Keratinocyte (primary cell): ENCODE measurements at regions not wholly inside any gene's neighbourhood (a gene's known extent, or its start where the extent isn't known, plus 50 kb on each side); places are given as distances from the start of the nearest gene placed in this dataset.

Experiments used
- DNase-seq: peaks from one replicate; pipeline ENCODE4 v3.0.0-alpha.2; 2011; ENCODE audit warnings: low read depth, missing footprints, low spot score
- FAIRE-seq: peaks from 2 replicates; lab custom pipeline; 2011; peaks lifted over from hg19 to GRCh38; lab: Jason Lieb, UNC
- H2AFZ ChIP-seq: 2 replicates; pipeline ENCODE4 v1.6.0; 2012; ENCODE audit warnings: low read length, control low read depth, inconsistent platforms; ENCODE audit not compliant: control insufficient read depth
- H3K27ac ChIP-seq: 2 replicates; pipeline ENCODE4 v1.5.1; 2011; ENCODE audit warnings: low read length; ENCODE audit not compliant: control insufficient read depth, insufficient read depth
- H3K27me3 ChIP-seq: 3 replicates; pipeline ENCODE4 v1.6.0; 2011; ENCODE audit warnings: low read length; ENCODE audit not compliant: control insufficient read depth, insufficient read depth; ENCODE audit errors: extremely low read depth
- H3K36me3 ChIP-seq, 2 experiments: 2 replicates in 1 of 2; 3 replicates in 1 of 2; pipeline ENCODE4 v1.5.1; 2011; ENCODE audit warnings: low read length in 2 of 2, mild to moderate bottlenecking in 1 of 2; ENCODE audit not compliant: control insufficient read depth in 2 of 2, insufficient read depth in 2 of 2; ENCODE audit errors: extremely low read depth in 1 of 2
- H3K4me1 ChIP-seq: 3 replicates; pipeline ENCODE4 v1.5.1; 2011; ENCODE audit warnings: low read length; ENCODE audit not compliant: control insufficient read depth, insufficient read depth; ENCODE audit errors: extremely low read depth
- H3K4me2 ChIP-seq: 3 replicates; pipeline ENCODE4 v1.6.0; 2011; ENCODE audit warnings: low read depth, low read length; ENCODE audit not compliant: control insufficient read depth, insufficient read depth; ENCODE audit errors: extremely low read depth
- H3K4me3 ChIP-seq, 3 experiments: fragments of 200-600 bp in 1 of 3; sonication (generic) in 1 of 3; 2 replicates in 2 of 3; 3 replicates in 1 of 3; pipeline ENCODE4 v1.5.1; 2011 to 2016; ENCODE audit warnings: low read length in 3 of 3, mild to moderate bottlenecking in 3 of 3, control low read depth in 2 of 3, inconsistent platforms in 1 of 3, low read depth in 1 of 3, mixed read lengths in 1 of 3, mixed run types in 1 of 3, moderate library complexity in 1 of 3; ENCODE audit not compliant: control insufficient read depth in 2 of 3, insufficient read depth in 2 of 3; ENCODE audit errors: extremely low read depth in 1 of 3
- H3K79me2 ChIP-seq: 2 replicates; pipeline ENCODE4 v1.6.0; 2012; ENCODE audit warnings: low read length; ENCODE audit not compliant: control insufficient read depth, insufficient read depth
- H3K9ac ChIP-seq: 3 replicates; pipeline ENCODE4 v1.6.0; 2011; ENCODE audit warnings: low read length; ENCODE audit not compliant: control insufficient read depth, insufficient read depth; ENCODE audit errors: extremely low read depth
- H3K9me1 ChIP-seq: 3 replicates; pipeline ENCODE4 v1.6.0; 2011; ENCODE audit warnings: low read length; ENCODE audit not compliant: control insufficient read depth, insufficient read depth; ENCODE audit errors: extremely low read depth
- H3K9me3 ChIP-seq: 2 replicates; pipeline ENCODE4 v1.5.1; 2012; ENCODE audit warnings: low read depth, low read length; ENCODE audit not compliant: control insufficient read depth
- H4K20me1 ChIP-seq: 3 replicates; pipeline ENCODE4 v1.6.0; 2011; ENCODE audit warnings: low read length; ENCODE audit not compliant: control insufficient read depth, insufficient read depth; ENCODE audit errors: extremely low read depth
- CTCF ChIP-seq, 3 experiments: IDR thresholded peaks in 1 of 3; conservative IDR thresholded peaks in 1 of 3; optimal IDR thresholded peaks in 1 of 3; 2 replicates in 2 of 3; 3 replicates in 1 of 3; pipeline versions ENCODE3 to v1.5.1; 2011; ENCODE audit warnings: low read length in 3 of 3, mild to moderate bottlenecking in 3 of 3, moderate library complexity in 2 of 3, control low read depth in 1 of 3, inconsistent platforms in 1 of 3; ENCODE audit not compliant: insufficient read depth in 2 of 3; ENCODE audit errors: extremely low read depth in 1 of 3
- EZH2 ChIP-seq: IDR thresholded peaks from one replicate; pipeline ENCODE4 v1.6.1; 2012; ENCODE audit warnings: inconsistent platforms, mild to moderate bottlenecking, low read length, moderate library complexity
- dilution Hi-C: fragments of 300-500 bp; cut with MboI; formaldehyde crosslinking; loops from one replicate; pipeline ENCODE4 v1.7.0; 2020; ENCODE audit warnings: low sequenced_read_pairs; ENCODE audit not compliant: extremely low pct_ligation_motif_present

- H3K27ac ChIP-seq = no peak overlapping the region
- no peaks in the 10 kb centered on the region for H3K27me3 ChIP-seq
- DNase-seq = no peak
- no peak overlapping the region for H3K4me3 ChIP-seq
- no peak for FAIRE-seq
- H3K79me2 ChIP-seq = no peaks in the 10 kb centered on the region
- dilution Hi-C loops = no loop called here
- no peaks in the 10 kb centered on the region for H3K36me3 ChIP-seq
- H4K20me1 ChIP-seq = no peaks in the 10 kb centered on the region
- H3K9ac ChIP-seq = no peak overlapping the region
- no peaks in the 10 kb centered on the region for H3K9me1 ChIP-seq
- no peak overlapping the region for H3K4me2 ChIP-seq
- H3K4me1 ChIP-seq = no peaks in the 10 kb centered on the region
- no peak for TF ChIP-seq EZH2
- no peak for TF ChIP-seq CTCF (optimal IDR thresholded peaks at IDR 0.05 in 1 of 3, IDR thresholded peaks at IDR 0.05 in 1 of 3, conservative IDR thresholded peaks at IDR 0.05 in 1 of 3; ENCODE audit: extremely low read depth in 1 of 3, insufficient read depth in 2 of 3, low read length in 3 of 3)
- no peaks in the 10 kb centered on the region for H3K9me3 ChIP-seq
- no peak overlapping the region for H2AFZ ChIP-seq
Observed at GRCh38 chr1:55980582-55980981, 598.8 kb downstream of the PLPP3 start.

- H3K4me2 ChIP-seq = no peak overlapping the region
Observed at GRCh38 chr1:55974714-55975441, 604.5 kb downstream of the PLPP3 start.

More at GRCh38 chr1:55974714-55975441, 604.5 kb downstream of the PLPP3 start:
- no peaks in the 10 kb centered on the region for H3K9me1 ChIP-seq
- TF ChIP-seq CTCF (optimal IDR thresholded peaks at IDR 0.05 in 1 of 3, IDR thresholded peaks at IDR 0.05 in 1 of 3, conservative IDR thresholded peaks at IDR 0.05 in 1 of 3; ENCODE audit: extremely low read depth in 1 of 3, insufficient read depth in 2 of 3, low read length in 3 of 3) (no peak), EZH2 (no peak)
- FAIRE-seq (no peak), DNase-seq (no peak)
- H3K4me1 ChIP-seq = no peaks in the 10 kb centered on the region
- H3K9me3 ChIP-seq = no peaks in the 10 kb centered on the region
- H4K20me1 ChIP-seq = no peaks in the 10 kb centered on the region
- dilution Hi-C loops = no loop called here
- no peaks in the 10 kb centered on the region for H3K79me2 ChIP-seq
- no peak overlapping the region for H3K4me3 ChIP-seq
- no peak overlapping the region for H2AFZ ChIP-seq
- no peaks in the 10 kb centered on the region for H3K36me3 ChIP-seq
- no peak overlapping the region for H3K9ac ChIP-seq
- no peaks in the 10 kb centered on the region for H3K27me3 ChIP-seq
- no peak overlapping the region for H3K27ac ChIP-seq
